ENCODE measurements at regions not wholly inside any gene's neighbourhood (a gene's known extent, or its start where the extent isn't known, plus 50 kb on each side); places are given as distances from the start of the nearest gene placed in this dataset.

DNA sequence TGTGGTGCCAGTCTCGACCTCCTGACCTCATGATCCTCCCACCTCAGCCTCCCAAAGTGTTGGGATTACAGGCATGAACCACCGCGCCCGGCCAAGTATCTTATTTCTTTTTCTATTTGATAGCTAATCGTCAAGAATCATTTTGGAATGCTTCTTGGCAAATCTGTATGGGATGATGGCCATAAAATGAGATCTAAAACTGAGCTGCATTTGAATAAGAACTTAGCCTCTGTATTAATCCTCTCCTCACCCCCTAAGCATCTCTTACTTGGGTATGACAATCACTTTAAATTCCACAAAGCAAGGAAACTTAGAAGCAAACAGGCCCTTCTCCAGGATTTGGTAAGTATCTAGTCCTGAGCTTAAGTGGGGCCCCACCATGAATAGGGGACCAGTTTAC, 108.9 kb upstream of the BTBD3 start:
- TF ChIP-seq EZH2 (IDR thresholded peaks at IDR 0.05; ENCODE audit: low read depth), result no peak
- TF ChIP-seq, protein P1, sequence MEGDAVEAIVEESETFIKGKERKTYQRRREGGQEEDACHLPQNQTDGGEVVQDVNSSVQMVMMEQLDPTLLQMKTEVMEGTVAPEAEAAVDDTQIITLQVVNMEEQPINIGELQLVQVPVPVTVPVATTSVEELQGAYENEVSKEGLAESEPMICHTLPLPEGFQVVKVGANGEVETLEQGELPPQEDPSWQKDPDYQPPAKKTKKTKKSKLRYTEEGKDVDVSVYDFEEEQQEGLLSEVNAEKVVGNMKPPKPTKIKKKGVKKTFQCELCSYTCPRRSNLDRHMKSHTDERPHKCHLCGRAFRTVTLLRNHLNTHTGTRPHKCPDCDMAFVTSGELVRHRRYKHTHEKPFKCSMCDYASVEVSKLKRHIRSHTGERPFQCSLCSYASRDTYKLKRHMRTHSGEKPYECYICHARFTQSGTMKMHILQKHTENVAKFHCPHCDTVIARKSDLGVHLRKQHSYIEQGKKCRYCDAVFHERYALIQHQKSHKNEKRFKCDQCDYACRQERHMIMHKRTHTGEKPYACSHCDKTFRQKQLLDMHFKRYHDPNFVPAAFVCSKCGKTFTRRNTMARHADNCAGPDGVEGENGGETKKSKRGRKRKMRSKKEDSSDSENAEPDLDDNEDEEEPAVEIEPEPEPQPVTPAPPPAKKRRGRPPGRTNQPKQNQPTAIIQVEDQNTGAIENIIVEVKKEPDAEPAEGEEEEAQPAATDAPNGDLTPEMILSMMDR (conservative IDR thresholded peaks at IDR 0.05), result no peak
